ENCODE measurements at regions not wholly inside any gene's neighbourhood (a gene's known extent, or its start where the extent isn't known, plus 50 kb on each side); places are given as distances from the start of the nearest gene placed in this dataset.

DNA sequence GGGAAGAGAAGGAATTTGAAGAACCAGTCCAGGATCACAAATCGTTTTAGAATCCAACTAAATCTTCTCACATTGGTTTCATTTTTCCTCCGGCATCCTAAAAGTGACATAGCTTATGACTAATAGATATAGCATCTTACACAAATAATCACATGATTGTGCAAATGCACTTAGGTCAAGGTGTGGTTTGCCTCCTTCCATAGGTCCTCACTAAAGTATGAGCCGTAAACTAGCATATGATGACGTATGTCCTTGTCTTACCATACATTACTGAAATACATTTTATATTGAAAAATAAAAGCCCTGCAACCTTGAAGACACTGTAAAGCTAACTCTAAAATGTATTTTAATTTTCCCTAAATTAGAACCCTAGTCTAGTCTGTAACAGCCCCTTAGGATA lies 362.7 kb upstream of the ADAMTS16 start:
- no peak for DNase-seq
- H3K4me1 ChIP-seq (ENCODE audit: insufficient read depth) = no peaks in the 10 kb centered on the region
- WGBS, 3 donors = 84 to 88% (median 86%) methylated on average over 4 of the region's 4 CpGs
- intact Hi-C loops (cut with DNase I) = no loop called here
- no peaks in the 10 kb centered on the region for H3K36me3 ChIP-seq
- no peak for TF ChIP-seq EP300 (IDR thresholded peaks at IDR 0.05)
- no peak for TF ChIP-seq POLR2A (IDR thresholded peaks at IDR 0.05)
- TF ChIP-seq, protein P1, sequence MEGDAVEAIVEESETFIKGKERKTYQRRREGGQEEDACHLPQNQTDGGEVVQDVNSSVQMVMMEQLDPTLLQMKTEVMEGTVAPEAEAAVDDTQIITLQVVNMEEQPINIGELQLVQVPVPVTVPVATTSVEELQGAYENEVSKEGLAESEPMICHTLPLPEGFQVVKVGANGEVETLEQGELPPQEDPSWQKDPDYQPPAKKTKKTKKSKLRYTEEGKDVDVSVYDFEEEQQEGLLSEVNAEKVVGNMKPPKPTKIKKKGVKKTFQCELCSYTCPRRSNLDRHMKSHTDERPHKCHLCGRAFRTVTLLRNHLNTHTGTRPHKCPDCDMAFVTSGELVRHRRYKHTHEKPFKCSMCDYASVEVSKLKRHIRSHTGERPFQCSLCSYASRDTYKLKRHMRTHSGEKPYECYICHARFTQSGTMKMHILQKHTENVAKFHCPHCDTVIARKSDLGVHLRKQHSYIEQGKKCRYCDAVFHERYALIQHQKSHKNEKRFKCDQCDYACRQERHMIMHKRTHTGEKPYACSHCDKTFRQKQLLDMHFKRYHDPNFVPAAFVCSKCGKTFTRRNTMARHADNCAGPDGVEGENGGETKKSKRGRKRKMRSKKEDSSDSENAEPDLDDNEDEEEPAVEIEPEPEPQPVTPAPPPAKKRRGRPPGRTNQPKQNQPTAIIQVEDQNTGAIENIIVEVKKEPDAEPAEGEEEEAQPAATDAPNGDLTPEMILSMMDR (IDR thresholded peaks at IDR 0.05) = no peak
- no peak overlapping the region for H3K27ac ChIP-seq
- H3K9me3 ChIP-seq = no peaks in the 10 kb centered on the region
- no peaks in the 10 kb centered on the region for H3K27me3 ChIP-seq
- H3K4me3 ChIP-seq = no peak overlapping the region

DNA sequence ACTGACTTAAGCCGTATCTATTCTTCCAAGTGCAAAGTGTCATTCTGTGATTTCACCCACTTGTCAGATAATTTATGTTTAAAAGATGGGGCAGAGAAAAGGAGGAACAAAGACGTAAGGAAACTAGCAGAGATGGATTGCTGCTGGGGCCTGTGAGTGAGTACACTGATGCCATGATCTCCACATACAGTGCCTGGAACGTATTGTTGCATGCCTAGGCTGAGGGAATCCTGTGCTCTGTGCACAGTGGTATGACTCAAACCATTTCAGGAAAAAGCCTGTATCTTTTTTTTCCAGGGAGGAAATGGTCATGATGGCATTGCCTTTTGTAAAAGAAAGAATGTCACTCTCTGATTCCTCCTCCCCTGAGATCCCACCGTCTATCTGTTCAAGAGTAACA lies 359.5 kb upstream of the ADAMTS16 start:
- Histone ChIP-seq H3K4me3 (no peak overlapping the region), H3K27ac (no peak overlapping the region), H3K27me3 (no peaks in the 10 kb centered on the region), H3K36me3 (no peaks in the 10 kb centered on the region), H3K9me3 (no peaks in the 10 kb centered on the region), H3K4me1 (ENCODE audit: insufficient read depth) (no peaks in the 10 kb centered on the region)
- intact Hi-C loops (cut with DNase I) = no loop called here
- no peak for DNase-seq
- WGBS, 3 donors = 38 to 46% (median 41%) methylated on average over 4 of the region's 4 CpGs
- TF ChIP-seq EP300 (IDR thresholded peaks at IDR 0.05) = no peak
- TF ChIP-seq, protein P1 (IDR thresholded peaks at IDR 0.05) = no peak
- no peak for TF ChIP-seq POLR2A (IDR thresholded peaks at IDR 0.05)

DNA sequence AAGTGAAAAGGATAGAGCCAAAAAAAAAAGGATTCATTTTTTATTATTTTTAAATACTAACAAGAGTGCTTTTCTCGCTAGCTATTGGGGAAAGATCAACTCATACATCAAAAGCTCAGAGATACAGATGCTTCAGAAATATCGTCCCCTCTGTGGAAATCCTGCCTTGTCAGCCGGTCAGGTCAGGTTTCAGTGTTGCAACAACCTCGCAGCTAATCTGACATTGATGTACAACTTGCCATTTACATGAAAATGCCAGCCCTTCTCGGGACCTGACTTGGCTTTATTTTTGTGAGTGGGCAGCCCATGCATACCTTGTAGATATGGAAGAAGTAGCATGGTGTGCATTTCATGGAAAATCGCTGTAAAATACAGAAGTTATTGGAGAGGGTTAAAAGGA lies 358.8 kb upstream of the ADAMTS16 start:
- intact Hi-C loops (cut with DNase I) = no loop called here
- no peak for DNase-seq
- Histone ChIP-seq H3K4me3 (no peak overlapping the region), H3K9me3 (no peaks in the 10 kb centered on the region), H3K36me3 (no peaks in the 10 kb centered on the region), H3K4me1 (ENCODE audit: insufficient read depth) (no peaks in the 10 kb centered on the region), H3K27me3 (no peaks in the 10 kb centered on the region), H3K27ac (no peak overlapping the region)
- TF ChIP-seq POLR2A (IDR thresholded peaks at IDR 0.05) (no peak), EP300 (IDR thresholded peaks at IDR 0.05) (no peak)
- TF ChIP-seq, protein P1 (IDR thresholded peaks at IDR 0.05) = no peak
- 35 to 50% (median 37%) methylated on average over 6 of the region's 6 CpGs for WGBS, 3 donors

DNA sequence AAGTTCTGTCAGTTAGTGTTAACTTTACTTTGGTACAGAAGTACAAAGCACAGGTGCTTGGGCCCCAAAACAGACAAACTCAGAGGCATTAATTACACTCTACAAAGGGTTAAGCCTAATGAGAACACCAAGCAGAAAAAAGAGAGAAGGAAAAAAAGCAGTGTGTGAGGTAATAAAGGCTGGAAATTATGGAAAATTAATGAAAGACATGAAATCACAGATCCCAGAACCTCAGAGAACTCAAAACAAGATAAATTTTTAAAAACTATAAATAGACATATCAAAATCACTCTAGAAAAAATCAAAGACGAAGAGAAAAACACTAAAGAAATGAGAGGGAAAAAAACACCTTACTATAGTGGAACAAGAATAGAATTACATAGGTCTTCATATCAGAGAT lies 354.2 kb upstream of the ADAMTS16 start:
- Histone ChIP-seq H3K9me3 (no peaks in the 10 kb centered on the region), H3K27me3 (no peaks in the 10 kb centered on the region), H3K27ac (no peak overlapping the region), H3K36me3 (no peaks in the 10 kb centered on the region), H3K4me3 (no peak overlapping the region), H3K4me1 (ENCODE audit: insufficient read depth) (no peaks in the 10 kb centered on the region)
- 58 to 61% (median 60%) methylated on average over 1 of the region's 1 CpG for WGBS, 3 donors
- DNase-seq = no peak
- intact Hi-C loops (cut with DNase I) = no loop called here
- TF ChIP-seq, protein P1 (IDR thresholded peaks at IDR 0.05) = no peak
- TF ChIP-seq POLR2A (IDR thresholded peaks at IDR 0.05) (no peak), EP300 (IDR thresholded peaks at IDR 0.05) (no peak)

DNA sequence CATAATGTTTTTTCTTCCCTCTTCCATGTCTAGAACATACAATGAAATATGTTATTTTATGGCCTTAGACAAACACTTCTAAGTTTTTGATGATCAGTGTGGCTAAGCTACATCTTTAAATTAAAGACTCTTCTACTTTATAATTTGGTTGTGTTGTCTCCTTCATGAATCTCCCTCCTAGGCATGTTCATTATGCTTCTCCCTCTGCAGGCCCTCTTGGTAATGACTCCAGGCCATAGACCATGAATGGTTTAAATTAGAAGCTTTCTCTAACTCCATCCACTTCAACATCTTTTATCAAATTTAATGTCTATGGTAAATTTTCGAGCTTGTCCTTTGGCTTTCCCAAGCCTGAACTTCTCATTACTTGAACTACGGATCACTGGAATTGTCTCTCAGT lies 342.7 kb upstream of the ADAMTS16 start:
- no peaks in the 10 kb centered on the region for H3K4me1 ChIP-seq (ENCODE audit: insufficient read depth)
- no peaks in the 10 kb centered on the region for H3K9me3 ChIP-seq
- no peak overlapping the region for H3K27ac ChIP-seq
- no peak overlapping the region for H3K4me3 ChIP-seq
- TF ChIP-seq EP300 (IDR thresholded peaks at IDR 0.05) (no peak), POLR2A (IDR thresholded peaks at IDR 0.05) (no peak)
- TF ChIP-seq, protein P1 (IDR thresholded peaks at IDR 0.05) = no peak
- no peaks in the 10 kb centered on the region for H3K27me3 ChIP-seq
- no peak for DNase-seq
- intact Hi-C loops (cut with DNase I) = no loop called here
- WGBS, 3 donors = 72 to 83% (median 76%) methylated on average over 2 of the region's 2 CpGs
- H3K36me3 ChIP-seq = no peaks in the 10 kb centered on the region

Data from ovary (tissue), 7 donors.